ENCODE measurements at regions not wholly inside any gene's neighbourhood (a gene's known extent, or its start where the extent isn't known, plus 50 kb on each side); places are given as distances from the start of the nearest gene placed in this dataset.

DNA sequence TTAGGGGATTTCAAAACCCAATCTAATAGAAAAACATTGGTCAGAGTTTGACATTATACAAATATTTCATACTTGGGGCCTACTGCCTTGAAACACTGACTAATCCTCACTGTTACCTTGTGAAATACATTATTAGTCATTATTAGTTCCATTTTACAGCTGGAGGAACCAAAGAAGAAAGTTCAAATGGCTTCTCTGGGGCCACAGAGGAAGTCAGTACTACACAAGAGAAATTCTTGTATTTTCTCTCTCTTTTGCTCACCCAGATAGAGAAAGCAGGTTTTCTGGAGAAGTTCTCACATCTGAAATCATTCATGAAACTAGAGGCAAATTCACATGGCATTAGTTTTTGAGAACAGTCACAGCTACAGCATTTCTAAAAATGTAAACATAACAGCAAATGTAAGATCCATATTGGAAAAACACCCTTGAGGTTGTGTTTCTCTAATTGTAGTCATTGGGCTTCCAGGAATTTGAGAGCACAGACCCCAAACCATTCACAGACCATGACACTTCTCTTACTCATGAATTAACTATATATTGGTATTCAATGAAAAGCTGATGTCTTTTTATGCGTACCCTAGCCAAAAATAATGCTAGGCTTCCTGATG lies 83.0 kb downstream of the LLPH start:
- TF ChIP-seq POLR2A (IDR thresholded peaks at IDR 0.05; ENCODE audit: low read length) (no peak), GATA1 (IDR thresholded peaks at IDR 0.05; ENCODE audit: low read depth, low read length) (no peak)

Measured in erythroblast (primary cell).